ENCODE measurements at regions not wholly inside any gene's neighbourhood (a gene's known extent, or its start where the extent isn't known, plus 50 kb on each side); places are given as distances from the start of the nearest gene placed in this dataset.

GRCh38 chr4:112916868-112917267 lies 132.6 kb upstream of the ANK2 start:
- H3K27me3 ChIP-seq (ENCODE audit: insufficient read depth, insufficient read length): no peaks in the 10 kb centered on the region

GRCh38 chr4:112923516-112923915 lies 125.9 kb upstream of the ANK2 start:
- no peaks in the 10 kb centered on the region for H3K36me3 ChIP-seq (ENCODE audit: insufficient read depth, insufficient read length, low read length)
- DNase-seq (ENCODE audit: low read depth, low spot score): no peak
- no peak overlapping the region for H3K9ac ChIP-seq (ENCODE audit: insufficient read length, low read depth)
- TF ChIP-seq YY1 (IDR thresholded peaks at IDR 0.05; ENCODE audit: insufficient read depth, insufficient read length) (no peak), SUZ12 (IDR thresholded peaks at IDR 0.05; ENCODE audit: extremely low read depth, insufficient read depth, insufficient read length) (no peak), ZNF274 (IDR thresholded peaks at IDR 0.05; ENCODE audit: low read depth, low read length) (no peak)
- H3K9me3 ChIP-seq (ENCODE audit: insufficient read depth, low read length): no peaks in the 10 kb centered on the region
- H3K4me3 ChIP-seq (ENCODE audit: insufficient read length, low read depth): no peak overlapping the region
- H3K27me3 ChIP-seq (ENCODE audit: insufficient read depth, insufficient read length): no peaks in the 10 kb centered on the region
- H3K4me1 ChIP-seq (ENCODE audit: insufficient read depth, insufficient read length): no peaks in the 10 kb centered on the region

More at GRCh38 chr4:112916868-112917267, 132.6 kb upstream of the ANK2 start:
- no peak overlapping the region for H3K4me3 ChIP-seq (ENCODE audit: insufficient read length, low read depth)
- TF ChIP-seq ZNF274 (IDR thresholded peaks at IDR 0.05; ENCODE audit: low read depth, low read length) (no peak), YY1 (IDR thresholded peaks at IDR 0.05; ENCODE audit: insufficient read depth, insufficient read length) (no peak), SUZ12 (IDR thresholded peaks at IDR 0.05; ENCODE audit: extremely low read depth, insufficient read depth, insufficient read length) (no peak)
- no peak overlapping the region for H3K9ac ChIP-seq (ENCODE audit: insufficient read length, low read depth)
- H3K4me1 ChIP-seq (ENCODE audit: insufficient read depth, insufficient read length): no peaks in the 10 kb centered on the region
- no peaks in the 10 kb centered on the region for H3K36me3 ChIP-seq (ENCODE audit: insufficient read depth, insufficient read length, low read length)
- no peak for DNase-seq (ENCODE audit: low read depth, low spot score)
- no peaks in the 10 kb centered on the region for H3K9me3 ChIP-seq (ENCODE audit: insufficient read depth, low read length)

- H3K36me3 ChIP-seq (ENCODE audit: insufficient read depth, insufficient read length, low read length): no peaks in the 10 kb centered on the region
- no peak for DNase-seq (ENCODE audit: low read depth, low spot score)
- H3K9ac ChIP-seq (ENCODE audit: insufficient read length, low read depth): no peak overlapping the region
- no peaks in the 10 kb centered on the region for H3K4me1 ChIP-seq (ENCODE audit: insufficient read depth, insufficient read length)
- no peak for TF ChIP-seq YY1 (IDR thresholded peaks at IDR 0.05; ENCODE audit: insufficient read depth, insufficient read length)
- no peak for TF ChIP-seq SUZ12 (IDR thresholded peaks at IDR 0.05; ENCODE audit: extremely low read depth, insufficient read depth, insufficient read length)
- no peak for TF ChIP-seq ZNF274 (IDR thresholded peaks at IDR 0.05; ENCODE audit: low read depth, low read length)
- no peaks in the 10 kb centered on the region for H3K27me3 ChIP-seq (ENCODE audit: insufficient read depth, insufficient read length)
- H3K9me3 ChIP-seq (ENCODE audit: insufficient read depth, low read length): no peaks in the 10 kb centered on the region
- no peak overlapping the region for H3K4me3 ChIP-seq (ENCODE audit: insufficient read length, low read depth)
These were observed 122.6 kb upstream of the ANK2 start for GRCh38 chr4:112926819-112927218.

GRCh38 chr4:112927544-112927943 lies 121.9 kb upstream of the ANK2 start:
- Histone ChIP-seq H3K4me1 (ENCODE audit: insufficient read depth, insufficient read length) (no peaks in the 10 kb centered on the region), H3K27me3 (ENCODE audit: insufficient read depth, insufficient read length) (no peaks in the 10 kb centered on the region), H3K9ac (ENCODE audit: insufficient read length, low read depth) (no peak overlapping the region), H3K9me3 (ENCODE audit: insufficient read depth, low read length) (no peaks in the 10 kb centered on the region), H3K36me3 (ENCODE audit: insufficient read depth, insufficient read length, low read length) (no peaks in the 10 kb centered on the region), H3K4me3 (ENCODE audit: insufficient read length, low read depth) (no peak overlapping the region)
- DNase-seq (ENCODE audit: low read depth, low spot score): no peak
- TF ChIP-seq ZNF274 (IDR thresholded peaks at IDR 0.05; ENCODE audit: low read depth, low read length): no peak
- no peak for TF ChIP-seq SUZ12 (IDR thresholded peaks at IDR 0.05; ENCODE audit: extremely low read depth, insufficient read depth, insufficient read length)
- TF ChIP-seq YY1 (IDR thresholded peaks at IDR 0.05; ENCODE audit: insufficient read depth, insufficient read length): no peak

GRCh38 chr4:112931001-112931400 lies 118.5 kb upstream of the ANK2 start:
- no peak for TF ChIP-seq SUZ12 (IDR thresholded peaks at IDR 0.05; ENCODE audit: extremely low read depth, insufficient read depth, insufficient read length)
- TF ChIP-seq YY1 (IDR thresholded peaks at IDR 0.05; ENCODE audit: insufficient read depth, insufficient read length): no peak
- TF ChIP-seq ZNF274 (IDR thresholded peaks at IDR 0.05; ENCODE audit: low read depth, low read length): no peak
- Histone ChIP-seq H3K9ac (ENCODE audit: insufficient read length, low read depth) (no peak overlapping the region), H3K36me3 (ENCODE audit: insufficient read depth, insufficient read length, low read length) (no peaks in the 10 kb centered on the region), H3K4me3 (ENCODE audit: insufficient read length, low read depth) (no peak overlapping the region), H3K4me1 (ENCODE audit: insufficient read depth, insufficient read length) (no peaks in the 10 kb centered on the region), H3K27me3 (ENCODE audit: insufficient read depth, insufficient read length) (no peaks in the 10 kb centered on the region), H3K9me3 (ENCODE audit: insufficient read depth, low read length) (no peaks in the 10 kb centered on the region)
- DNase-seq (ENCODE audit: low read depth, low spot score): no peak

GRCh38 chr4:112933790-112934189 lies 115.7 kb upstream of the ANK2 start:
- no peaks in the 10 kb centered on the region for H3K36me3 ChIP-seq (ENCODE audit: insufficient read depth, insufficient read length, low read length)
- no peak overlapping the region for H3K9ac ChIP-seq (ENCODE audit: insufficient read length, low read depth)
- no peak overlapping the region for H3K4me3 ChIP-seq (ENCODE audit: insufficient read length, low read depth)
- no peaks in the 10 kb centered on the region for H3K27me3 ChIP-seq (ENCODE audit: insufficient read depth, insufficient read length)
- DNase-seq (ENCODE audit: low read depth, low spot score): no peak
- H3K9me3 ChIP-seq (ENCODE audit: insufficient read depth, low read length): no peaks in the 10 kb centered on the region
- no peaks in the 10 kb centered on the region for H3K4me1 ChIP-seq (ENCODE audit: insufficient read depth, insufficient read length)
- TF ChIP-seq SUZ12 (IDR thresholded peaks at IDR 0.05; ENCODE audit: extremely low read depth, insufficient read depth, insufficient read length) (no peak), YY1 (IDR thresholded peaks at IDR 0.05; ENCODE audit: insufficient read depth, insufficient read length) (no peak), ZNF274 (IDR thresholded peaks at IDR 0.05; ENCODE audit: low read depth, low read length) (no peak)

- TF ChIP-seq YY1 (IDR thresholded peaks at IDR 0.05; ENCODE audit: insufficient read depth, insufficient read length): no peak
- no peak for TF ChIP-seq SUZ12 (IDR thresholded peaks at IDR 0.05; ENCODE audit: extremely low read depth, insufficient read depth, insufficient read length)
- no peak for TF ChIP-seq ZNF274 (IDR thresholded peaks at IDR 0.05; ENCODE audit: low read depth, low read length)
- no peaks in the 10 kb centered on the region for H3K27me3 ChIP-seq (ENCODE audit: insufficient read depth, insufficient read length)
- H3K4me3 ChIP-seq (ENCODE audit: insufficient read length, low read depth): no peak overlapping the region
- no peaks in the 10 kb centered on the region for H3K4me1 ChIP-seq (ENCODE audit: insufficient read depth, insufficient read length)
- no peaks in the 10 kb centered on the region for H3K36me3 ChIP-seq (ENCODE audit: insufficient read depth, insufficient read length, low read length)
- no peaks in the 10 kb centered on the region for H3K9me3 ChIP-seq (ENCODE audit: insufficient read depth, low read length)
- no peak overlapping the region for H3K9ac ChIP-seq (ENCODE audit: insufficient read length, low read depth)
- DNase-seq (ENCODE audit: low read depth, low spot score): peak; percentile 23
These were observed 110.9 kb upstream of the ANK2 start for GRCh38 chr4:112938461-112939058.
